ENCODE measurements at regions not wholly inside any gene's neighbourhood (a gene's known extent, or its start where the extent isn't known, plus 50 kb on each side); places are given as distances from the start of the nearest gene placed in this dataset.

GRCh38 chr16:7998789-7999453 lies 591.4 kb downstream of the TMEM114 start:
- no peak for DNase-seq (ENCODE audit: low read depth, low spot score)

More at GRCh38 chr16:7998789-7999453, 591.4 kb downstream of the TMEM114 start:
- Histone ChIP-seq H3K4me3 (replicated peaks in 1 of 2; ENCODE audit: low read depth in 1 of 2, low read length in 2 of 2) (no peak overlapping the region), H4K20me1 (ENCODE audit: insufficient read depth) (no peaks in the 10 kb centered on the region), H3K36me3 (ENCODE audit: control insufficient read depth in 1 of 2, insufficient read depth in 2 of 2, low read length in 2 of 2) (no peaks in the 10 kb centered on the region), H3K9me3 (ENCODE audit: control insufficient read depth in 1 of 2, insufficient read depth in 1 of 2, low read depth in 1 of 2, low read length in 2 of 2) (peaks cover 4 to 26% of the 10 kb centered on the region in 2 experiments; a peak in 2 of 4 replicates), H3K9me2 (ENCODE audit: insufficient read depth) (no peaks in the 10 kb centered on the region), H3K27me3 (ENCODE audit: insufficient read depth, low read length) (no peaks in the 10 kb centered on the region), H3K4me1 (ENCODE audit: control insufficient read depth in 1 of 2, insufficient read depth in 2 of 2, low read length in 2 of 2) (no peaks in the 10 kb centered on the region), H3K27ac (ENCODE audit: low read depth, low read length) (no peak overlapping the region), H3K79me2 (ENCODE audit: insufficient read depth, low read length) (no peaks in the 10 kb centered on the region), H3K9ac (ENCODE audit: low read length) (no peak overlapping the region), H2AFZ (ENCODE audit: low read depth, low read length, poor library complexity, severe bottlenecking) (no peak overlapping the region), H3K4me2 (ENCODE audit: low read length) (no peak overlapping the region)
- CTCF ChIA-PET = no interaction called here
- TF ChIP-seq JUND (IDR thresholded peaks at IDR 0.05) (no peak), EZH2 (IDR thresholded peaks at IDR 0.05) (no peak), ZBTB33 (IDR thresholded peaks at IDR 0.05; ENCODE audit: extremely low read depth, insufficient replicate concordance, low read length) (no peak), TCF7L2 (IDR thresholded peaks at IDR 0.05; ENCODE audit: borderline replicate concordance, extremely low read depth, insufficient read depth, insufficient read length) (no peak), FOSL1 (IDR thresholded peaks at IDR 0.05; ENCODE audit: low read depth) (no peak), POLR2A (IDR thresholded peaks at IDR 0.05; ENCODE audit: borderline replicate concordance, extremely low read depth, insufficient read depth, insufficient read length) (no peak), ZNF274 (IDR thresholded peaks at IDR 0.05; ENCODE audit: low read depth, low read length) (no peak), ELF1 (IDR thresholded peaks at IDR 0.05; ENCODE audit: borderline replicate concordance, low read depth) (no peak), SRF (IDR thresholded peaks at IDR 0.05; ENCODE audit: low read depth) (no peak), YY1 (IDR thresholded peaks at IDR 0.05; ENCODE audit: extremely low read depth, insufficient replicate concordance, low read depth, low read length) (no peak), CEBPB (IDR thresholded peaks at IDR 0.05; ENCODE audit: low read depth) (no peak), POLR2AphosphoS5 (IDR thresholded peaks at IDR 0.05; ENCODE audit: low read depth, low read length) (no peak), ATF3 (IDR thresholded peaks at IDR 0.05) (no peak), EGR1 (IDR thresholded peaks at IDR 0.05; ENCODE audit: low read depth) (no peak), CTCF (IDR thresholded peaks at IDR 0.05 in 2 of 3, conservative IDR thresholded peaks at IDR 0.05 in 1 of 3; ENCODE audit: borderline replicate concordance in 1 of 3, insufficient read depth in 1 of 3, low read depth in 2 of 3, low read length in 2 of 3) (no peak), SIN3A (IDR thresholded peaks at IDR 0.05; ENCODE audit: low read depth) (no peak), ZFX (IDR thresholded peaks at IDR 0.05) (no peak)
- no peak for ATAC-seq
- RAD21 ChIA-PET (ENCODE audit: low non-redundant PET in 1 of 2, low total read pairs in 2 of 2, uncharacterized antibody in 2 of 2, unreplicated experiment in 2 of 2) = no interaction called here
- POLR2A ChIA-PET = no interaction called here
- no TSS peak for BruUV-seq (replicated peaks)
- intact Hi-C loops (cut with micrococcal nuclease) = no loop called here

All from HCT116 (cell line).